Pancreas (tissue), 10 donors: ENCODE measurements at regions not wholly inside any gene's neighbourhood (a gene's known extent, or its start where the extent isn't known, plus 50 kb on each side); places are given as distances from the start of the nearest gene placed in this dataset.

Experiments used
- ATAC-seq, 4 donors: fragments of 200-7000 bp; cut with Tn5 transposase; one replicate each; pipeline versions ENCODE4 v1.8.0 to v1.9.1; 2020; ENCODE audit warnings: mild to moderate bottlenecking in 4 of 4, moderate library complexity in 4 of 4
- DNase-seq, 6 donors: peaks; one replicate each; pipeline ENCODE4 v3.0.0-alpha.2; 2020
- FAIRE-seq: peaks from 2 replicates; lab custom pipeline; 2012; peaks lifted over from hg19 to GRCh38; lab: Jason Lieb, UNC
- H3K27ac ChIP-seq, 4 donors: fragments of 200-600 bp; sonication (generic); 1 replicate in 3 of 4; 2 replicates in 1 of 4; pipeline versions ENCODE4 v1.5.0 to v1.8.0; 2020
- H3K27me3 ChIP-seq, 4 donors: fragments of 200-600 bp; one replicate each; pipeline ENCODE4 v1.8.0; 2021
- H3K36me3 ChIP-seq, 3 donors: fragments of 200-600 bp; sonication (generic) in 1 of 3; one replicate each; pipeline versions ENCODE4 v1.5.0 to v1.8.0; 2020 to 2021
- H3K4me1 ChIP-seq, 3 donors: fragments of 200-600 bp; one replicate each; pipeline ENCODE4 v1.8.0; 2021
- H3K4me3 ChIP-seq, 4 donors: fragments of 200-600 bp; sonication (generic) in 2 of 4; one replicate each; pipeline versions ENCODE4 v1.5.0 to v1.8.0; 2020 to 2021
- H3K9me3 ChIP-seq, 4 donors: fragments of 200-600 bp; one replicate each; pipeline ENCODE4 v1.8.0; 2021
- CTCF ChIP-seq, 4 donors: fragments of 200-600 bp; sonication (generic) in 3 of 4; IDR thresholded peaks; one replicate each; pipeline versions ENCODE4 v1.5.0 to v1.8.0; 2021; ENCODE audit warnings: antibody characterized with exemption in 4 of 4
- WGBS, 2 donors: extraction: QIAGEN DNeasy Blood & Tissue Kit; methylation state at CpG; one replicate each; pipeline ENCODE4 v1.1.7; 2013; 5-methylcytosine and 5-hydroxymethylcytosine counted together
- intact Hi-C, 3 donors: fragments of 100-400 bp; cut with DNase I; formaldehyde crosslinking; loops; one replicate each; pipeline versions ENCODE4 v1.11.1 to v1.14.2; 2022
- donor health status: healthy with polysubstance abuse.
- donor health status: DM: no; HTN: no; CAD: no; lungs with moderate emphysema.
- donor health status: DM: no; HTN: no; CAD: no.
- donor health status: control.
- donor health status: control.
- donor health status: Bipolar disorder and iron deficiency.
- donor health status: DM: yes; HTN: yes; CAD: no.
- donor health status: DM: no; HTN: no; CAD: no.
- donor health status: DM: no; HTN: no; CAD: no.
- donor health status: DM: yes; HTN: yes; CAD: no.

GRCh38 chr22:48695251-48695650, 1132.4 kb downstream of the BRD1 start:
- H3K36me3 ChIP-seq = no peaks in the 10 kb centered on the region
- no peak for ATAC-seq
- no peak for TF ChIP-seq CTCF (IDR thresholded peaks at IDR 0.05)
- H3K27ac ChIP-seq = no peak overlapping the region
- no peaks in the 10 kb centered on the region for H3K27me3 ChIP-seq
- no peaks in the 10 kb centered on the region for H3K4me1 ChIP-seq
- no peak for DNase-seq
- H3K9me3 ChIP-seq = no peaks in the 10 kb centered on the region
- intact Hi-C loops = no loop called here
- WGBS, 2 donors = 49 to 60% methylated on average over 6 of the region's 6 CpGs
- no peak for FAIRE-seq
- H3K4me3 ChIP-seq = no peak overlapping the region

- H3K27me3 ChIP-seq = no peaks in the 10 kb centered on the region
- DNase-seq = peak in 2 of 6 donors; percentile 11 to 29
- H3K36me3 ChIP-seq = no peaks in the 10 kb centered on the region
- ATAC-seq = no peak
- no peak for TF ChIP-seq CTCF (IDR thresholded peaks at IDR 0.05)
- FAIRE-seq = no peak
- H3K4me1 ChIP-seq = no peaks in the 10 kb centered on the region
- WGBS, 2 donors = 50 to 69% methylated on average over 14 to 21 of the region's 22 CpGs
- no peaks in the 10 kb centered on the region for H3K9me3 ChIP-seq
- H3K27ac ChIP-seq = no peak overlapping the region
- H3K4me3 ChIP-seq = no peak overlapping the region
- intact Hi-C loops = no loop called here
Observed at GRCh38 chr22:48694296-48694883, 1133.3 kb downstream of the BRD1 start.

- no peak for ATAC-seq
- no peak for FAIRE-seq
- no peak for TF ChIP-seq CTCF (IDR thresholded peaks at IDR 0.05)
- H3K4me3 ChIP-seq = no peak overlapping the region
- H3K36me3 ChIP-seq = no peaks in the 10 kb centered on the region
- intact Hi-C loops = no loop called here
- H3K9me3 ChIP-seq = no peaks in the 10 kb centered on the region
- WGBS, 2 donors = 77 to 87% methylated on average over 24 to 26 of the region's 26 CpGs
- H3K4me1 ChIP-seq = no peaks in the 10 kb centered on the region
- no peaks in the 10 kb centered on the region for H3K27me3 ChIP-seq
- no peak overlapping the region for H3K27ac ChIP-seq
- peak in 2 of 6 donors; percentile 3 to 30 for DNase-seq
Observed at GRCh38 chr22:48693377-48694135, 1134.1 kb downstream of the BRD1 start.

GRCh38 chr22:48692734-48693376, 1134.8 kb downstream of the BRD1 start:
- no peaks in the 10 kb centered on the region for H3K36me3 ChIP-seq
- H3K4me3 ChIP-seq = no peak overlapping the region
- 53 to 63% methylated on average over 30 to 31 of the region's 31 CpGs for WGBS, 2 donors
- no peaks in the 10 kb centered on the region for H3K27me3 ChIP-seq
- peak in 2 of 6 donors; percentile 11 to 45 for DNase-seq
- no peak overlapping the region for H3K27ac ChIP-seq
- no peaks in the 10 kb centered on the region for H3K4me1 ChIP-seq
- no peaks in the 10 kb centered on the region for H3K9me3 ChIP-seq
- FAIRE-seq = no peak
- no peak for ATAC-seq
- intact Hi-C loops = no loop called here
- TF ChIP-seq CTCF (IDR thresholded peaks at IDR 0.05) = no peak
